ENCODE measurements at regions not wholly inside any gene's neighbourhood (a gene's known extent, or its start where the extent isn't known, plus 50 kb on each side); places are given as distances from the start of the nearest gene placed in this dataset.

- TF ChIP-seq, protein P1, sequence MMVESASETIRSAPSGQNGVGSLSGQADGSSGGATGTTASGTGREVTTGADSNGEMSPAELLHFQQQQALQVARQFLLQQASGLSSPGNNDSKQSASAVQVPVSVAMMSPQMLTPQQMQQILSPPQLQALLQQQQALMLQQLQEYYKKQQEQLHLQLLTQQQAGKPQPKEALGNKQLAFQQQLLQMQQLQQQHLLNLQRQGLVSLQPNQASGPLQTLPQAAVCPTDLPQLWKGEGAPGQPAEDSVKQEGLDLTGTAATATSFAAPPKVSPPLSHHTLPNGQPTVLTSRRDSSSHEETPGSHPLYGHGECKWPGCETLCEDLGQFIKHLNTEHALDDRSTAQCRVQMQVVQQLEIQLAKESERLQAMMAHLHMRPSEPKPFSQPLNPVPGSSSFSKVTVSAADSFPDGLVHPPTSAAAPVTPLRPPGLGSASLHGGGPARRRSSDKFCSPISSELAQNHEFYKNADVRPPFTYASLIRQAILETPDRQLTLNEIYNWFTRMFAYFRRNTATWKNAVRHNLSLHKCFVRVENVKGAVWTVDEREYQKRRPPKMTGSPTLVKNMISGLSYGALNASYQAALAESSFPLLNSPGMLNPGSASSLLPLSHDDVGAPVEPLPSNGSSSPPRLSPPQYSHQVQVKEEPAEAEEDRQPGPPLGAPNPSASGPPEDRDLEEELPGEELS (CRISPR knock-in tag; IDR thresholded peaks at IDR 0.05) = no peak
- TF ChIP-seq OVOL2 (CRISPR knock-in tag; IDR thresholded peaks at IDR 0.05; ENCODE audit: borderline replicate concordance) (no peak), ZNF263 (CRISPR knock-in tag; IDR thresholded peaks at IDR 0.05; ENCODE audit: low read depth) (no peak), NR2C2 (CRISPR knock-in tag; IDR thresholded peaks at IDR 0.05) (no peak), SP1 (CRISPR knock-in tag; conservative IDR thresholded peaks at IDR 0.05) (no peak), SOX15 (CRISPR knock-in tag; IDR thresholded peaks at IDR 0.05) (no peak), ZNF281 (CRISPR knock-in tag; IDR thresholded peaks at IDR 0.05) (no peak), MXD4 (CRISPR knock-in tag; IDR thresholded peaks at IDR 0.05; ENCODE audit: borderline replicate concordance) (no peak), ZBTB43 (CRISPR knock-in tag; IDR thresholded peaks at IDR 0.05) (no peak), CTCF (IDR thresholded peaks at IDR 0.05) (no peak), PRRX2 (CRISPR knock-in tag; IDR thresholded peaks at IDR 0.05) (no peak)
- TF ChIP-seq, protein P2, sequence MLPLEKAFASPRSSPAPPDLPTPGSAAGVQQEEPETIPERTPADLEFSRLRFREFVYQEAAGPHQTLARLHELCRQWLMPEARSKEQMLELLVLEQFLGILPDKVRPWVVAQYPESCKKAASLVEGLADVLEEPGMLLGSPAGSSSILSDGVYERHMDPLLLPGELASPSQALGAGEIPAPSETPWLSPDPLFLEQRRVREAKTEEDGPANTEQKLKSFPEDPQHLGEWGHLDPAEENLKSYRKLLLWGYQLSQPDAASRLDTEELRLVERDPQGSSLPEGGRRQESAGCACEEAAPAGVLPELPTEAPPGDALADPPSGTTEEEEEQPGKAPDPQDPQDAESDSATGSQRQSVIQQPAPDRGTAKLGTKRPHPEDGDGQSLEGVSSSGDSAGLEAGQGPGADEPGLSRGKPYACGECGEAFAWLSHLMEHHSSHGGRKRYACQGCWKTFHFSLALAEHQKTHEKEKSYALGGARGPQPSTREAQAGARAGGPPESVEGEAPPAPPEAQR (CRISPR knock-in tag; IDR thresholded peaks at IDR 0.05) = no peak
Measured at GRCh38 chr2:215760091-215760490, 253.3 kb downstream of the MREG start (continued).

GRCh38 chr2:215758691-215759090 lies 254.7 kb downstream of the MREG start:
- peaks cover 16% of the 10 kb centered on the region for H3K9me3 Mint-ChIP-seq
- ChIA-PET CTCF (no interaction called here), POLR2A (no interaction called here)
- DNase-seq (ENCODE audit: low spot score) (no peak), ATAC-seq (no peak)
- peaks cover 7% of the 10 kb centered on the region for H3K4me1 Mint-ChIP-seq
- no peaks in the 10 kb centered on the region for H3K27me3 Mint-ChIP-seq (ENCODE audit: low read depth)
- no peak for TF ChIP-seq GABPB1 (CRISPR knock-in tag; IDR thresholded peaks at IDR 0.05)
- no peak for TF ChIP-seq AFF4 (CRISPR knock-in tag; IDR thresholded peaks at IDR 0.05; ENCODE audit: borderline replicate concordance)
- no peak for TF ChIP-seq ETV6 (CRISPR knock-in tag; IDR thresholded peaks at IDR 0.05)
- TF ChIP-seq MXD4 (CRISPR knock-in tag; IDR thresholded peaks at IDR 0.05; ENCODE audit: borderline replicate concordance) = no peak
- no peak for TF ChIP-seq ZNF219 (CRISPR knock-in tag; IDR thresholded peaks at IDR 0.05; ENCODE audit: borderline replicate concordance)
- TF ChIP-seq, protein P3, sequence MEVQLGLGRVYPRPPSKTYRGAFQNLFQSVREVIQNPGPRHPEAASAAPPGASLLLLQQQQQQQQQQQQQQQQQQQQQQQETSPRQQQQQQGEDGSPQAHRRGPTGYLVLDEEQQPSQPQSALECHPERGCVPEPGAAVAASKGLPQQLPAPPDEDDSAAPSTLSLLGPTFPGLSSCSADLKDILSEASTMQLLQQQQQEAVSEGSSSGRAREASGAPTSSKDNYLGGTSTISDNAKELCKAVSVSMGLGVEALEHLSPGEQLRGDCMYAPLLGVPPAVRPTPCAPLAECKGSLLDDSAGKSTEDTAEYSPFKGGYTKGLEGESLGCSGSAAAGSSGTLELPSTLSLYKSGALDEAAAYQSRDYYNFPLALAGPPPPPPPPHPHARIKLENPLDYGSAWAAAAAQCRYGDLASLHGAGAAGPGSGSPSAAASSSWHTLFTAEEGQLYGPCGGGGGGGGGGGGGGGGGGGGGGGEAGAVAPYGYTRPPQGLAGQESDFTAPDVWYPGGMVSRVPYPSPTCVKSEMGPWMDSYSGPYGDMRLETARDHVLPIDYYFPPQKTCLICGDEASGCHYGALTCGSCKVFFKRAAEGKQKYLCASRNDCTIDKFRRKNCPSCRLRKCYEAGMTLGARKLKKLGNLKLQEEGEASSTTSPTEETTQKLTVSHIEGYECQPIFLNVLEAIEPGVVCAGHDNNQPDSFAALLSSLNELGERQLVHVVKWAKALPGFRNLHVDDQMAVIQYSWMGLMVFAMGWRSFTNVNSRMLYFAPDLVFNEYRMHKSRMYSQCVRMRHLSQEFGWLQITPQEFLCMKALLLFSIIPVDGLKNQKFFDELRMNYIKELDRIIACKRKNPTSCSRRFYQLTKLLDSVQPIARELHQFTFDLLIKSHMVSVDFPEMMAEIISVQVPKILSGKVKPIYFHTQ (CRISPR knock-in tag; IDR thresholded peaks at IDR 0.05) = no peak
- no peak for TF ChIP-seq USF1 (CRISPR knock-in tag; IDR thresholded peaks at IDR 0.05)
- TF ChIP-seq NFE2L1 (CRISPR knock-in tag; IDR thresholded peaks at IDR 0.05) = no peak
- H3K4me3 Mint-ChIP-seq = no peak overlapping the region
- H3K36me3 Mint-ChIP-seq = peaks cover 9% of the 10 kb centered on the region
- no peak overlapping the region for H3K27ac Mint-ChIP-seq
